Fibroblast of mammary gland (primary cell): ENCODE measurements at regions not wholly inside any gene's neighbourhood (a gene's known extent, or its start where the extent isn't known, plus 50 kb on each side); places are given as distances from the start of the nearest gene placed in this dataset.

ENCODE experiments used
- DNase-seq: peaks from one replicate; pipeline ENCODE4 v3.0.0-alpha.2; 2010; ENCODE audit warnings: low read depth
- H3K4me3 ChIP-seq: 2 replicates; pipeline ENCODE4 v1.5.1; 2011; ENCODE audit warnings: low read depth, mild to moderate bottlenecking, low read length, moderate library complexity; ENCODE audit not compliant: control insufficient read depth
- TF ChIP-seq, protein P1 (sequence below): conservative IDR thresholded peaks from 2 replicates; pipeline ENCODE4 v1.5.1; 2011; ENCODE audit warnings: low read depth, low read length, inconsistent platforms; ENCODE audit not compliant: control insufficient read depth, insufficient read depth

- TF ChIP-seq, protein P1, sequence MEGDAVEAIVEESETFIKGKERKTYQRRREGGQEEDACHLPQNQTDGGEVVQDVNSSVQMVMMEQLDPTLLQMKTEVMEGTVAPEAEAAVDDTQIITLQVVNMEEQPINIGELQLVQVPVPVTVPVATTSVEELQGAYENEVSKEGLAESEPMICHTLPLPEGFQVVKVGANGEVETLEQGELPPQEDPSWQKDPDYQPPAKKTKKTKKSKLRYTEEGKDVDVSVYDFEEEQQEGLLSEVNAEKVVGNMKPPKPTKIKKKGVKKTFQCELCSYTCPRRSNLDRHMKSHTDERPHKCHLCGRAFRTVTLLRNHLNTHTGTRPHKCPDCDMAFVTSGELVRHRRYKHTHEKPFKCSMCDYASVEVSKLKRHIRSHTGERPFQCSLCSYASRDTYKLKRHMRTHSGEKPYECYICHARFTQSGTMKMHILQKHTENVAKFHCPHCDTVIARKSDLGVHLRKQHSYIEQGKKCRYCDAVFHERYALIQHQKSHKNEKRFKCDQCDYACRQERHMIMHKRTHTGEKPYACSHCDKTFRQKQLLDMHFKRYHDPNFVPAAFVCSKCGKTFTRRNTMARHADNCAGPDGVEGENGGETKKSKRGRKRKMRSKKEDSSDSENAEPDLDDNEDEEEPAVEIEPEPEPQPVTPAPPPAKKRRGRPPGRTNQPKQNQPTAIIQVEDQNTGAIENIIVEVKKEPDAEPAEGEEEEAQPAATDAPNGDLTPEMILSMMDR: no peak
- no peak for DNase-seq
- no peak overlapping the region for H3K4me3 ChIP-seq
These were observed 77.2 kb upstream of the HS3ST2 start for GRCh38 chr16:22736791-22737190.

DNA sequence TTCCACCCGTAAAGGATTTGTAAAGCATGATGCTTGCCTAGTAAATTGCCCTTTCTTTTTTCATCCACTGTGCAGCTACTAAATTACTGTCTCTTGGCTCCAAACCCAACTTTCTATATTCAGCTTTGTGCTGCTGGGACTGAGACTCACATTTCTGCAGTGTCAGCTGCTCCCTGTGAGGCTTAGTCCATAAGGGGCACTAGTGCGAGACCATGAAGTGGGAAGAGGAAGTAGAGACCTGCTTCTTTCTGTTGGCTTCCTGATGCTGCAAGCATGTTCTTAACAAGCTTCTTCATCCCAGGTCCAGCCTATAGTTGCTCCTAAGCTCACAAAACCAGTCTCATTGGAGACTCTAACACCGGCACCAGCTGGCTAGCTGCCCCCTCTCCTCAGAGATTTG, 74.9 kb upstream of the HS3ST2 start:
- TF ChIP-seq, protein P1: no peak
- DNase-seq: no peak

GRCh38 chr16:22743401-22743800, 70.6 kb upstream of the HS3ST2 start:
- TF ChIP-seq, protein P1: no peak
- no peak overlapping the region for H3K4me3 ChIP-seq
- DNase-seq: no peak

More for the DNA sequence above, 74.9 kb upstream of the HS3ST2 start:
- H3K4me3 ChIP-seq: no peak overlapping the region

DNA sequence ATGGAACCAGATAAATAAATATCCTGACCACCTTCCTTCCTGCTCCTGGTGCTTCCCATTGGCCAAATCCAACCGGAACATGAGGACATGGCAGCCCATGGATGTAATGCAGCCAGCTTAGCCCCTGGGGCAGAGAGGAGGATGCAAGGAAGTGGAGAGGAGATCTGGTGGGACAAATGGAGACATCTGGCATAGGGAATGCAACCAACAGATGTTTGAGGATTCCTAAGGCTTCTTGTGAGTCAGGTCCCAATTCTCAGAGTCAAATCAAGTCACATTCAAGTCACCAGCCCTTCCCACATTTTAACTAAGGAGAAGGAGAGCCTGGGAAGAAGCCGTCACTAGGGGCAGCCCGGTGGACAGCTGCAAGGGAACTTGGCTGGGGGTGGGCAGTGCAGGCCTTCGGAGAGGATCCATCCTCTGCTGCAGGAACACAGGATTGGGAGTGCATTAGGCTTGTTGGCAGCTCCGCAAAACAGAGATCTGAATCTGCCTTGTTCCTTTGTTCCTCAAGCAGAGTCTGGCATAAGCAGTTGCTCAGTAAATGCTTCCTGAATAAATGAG, 62.8 kb upstream of the HS3ST2 start:
- DNase-seq: no peak
- no peak overlapping the region for H3K4me3 ChIP-seq
- TF ChIP-seq, protein P1: no peak

DNA sequence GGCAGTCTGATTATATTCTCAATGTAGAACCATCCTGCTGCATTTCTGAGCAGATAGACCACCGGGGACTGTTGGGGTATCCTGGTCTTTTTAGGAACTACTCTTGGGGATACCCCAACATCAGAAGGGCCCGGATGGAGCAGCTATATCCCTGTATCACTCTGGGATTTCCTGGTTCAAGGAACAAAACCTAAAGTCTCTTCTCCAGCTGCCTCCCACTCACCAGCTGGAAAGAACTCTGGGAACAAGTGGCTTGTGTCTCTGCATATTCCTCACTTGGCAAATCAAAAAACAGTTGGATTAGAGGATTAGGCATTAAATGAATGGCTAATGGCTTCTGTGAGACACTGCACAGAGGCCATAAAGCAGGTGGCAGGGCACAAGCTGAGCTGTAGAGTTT, 62.3 kb upstream of the HS3ST2 start:
- DNase-seq: no peak
- H3K4me3 ChIP-seq: no peak overlapping the region
- TF ChIP-seq, protein P1: no peak

DNA sequence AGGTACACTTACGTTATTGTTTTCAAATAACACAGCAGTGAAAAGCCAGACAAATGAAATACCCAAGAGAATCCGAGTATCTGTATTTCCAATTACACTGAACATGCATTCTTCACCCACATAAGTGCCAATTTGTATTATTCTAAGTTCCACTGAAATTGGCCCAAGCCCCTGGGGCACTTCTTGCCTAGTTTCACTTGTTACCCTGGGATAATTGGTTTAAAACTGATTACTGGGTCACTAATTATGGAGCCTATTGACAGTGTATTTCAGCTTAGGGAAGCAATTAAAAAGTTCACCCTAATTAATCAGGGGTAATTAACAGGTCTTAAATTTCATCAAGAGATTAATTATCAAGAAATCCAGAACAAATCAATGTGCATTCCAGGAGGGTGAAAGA, 60.5 kb upstream of the HS3ST2 start:
- TF ChIP-seq, protein P1: no peak
- no peak for DNase-seq
- no peak overlapping the region for H3K4me3 ChIP-seq

DNA sequence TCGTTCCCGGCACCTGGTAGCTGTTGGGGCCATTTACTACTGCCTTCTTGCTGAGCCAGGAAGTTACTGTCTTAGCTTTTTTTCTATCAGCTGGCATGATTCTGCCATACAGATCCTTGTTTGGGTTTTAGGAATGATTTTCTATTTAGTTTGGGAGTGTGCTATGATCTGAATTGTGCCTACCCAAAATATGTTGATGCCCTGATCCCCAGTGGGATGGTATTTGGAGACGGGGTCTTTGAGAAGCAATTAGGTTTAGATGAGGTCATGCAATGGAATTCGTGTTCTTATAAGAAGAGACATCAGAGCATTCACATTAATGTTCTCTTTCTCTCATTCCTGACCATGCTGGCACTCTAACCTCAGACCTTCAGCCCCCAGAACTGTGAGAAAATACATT, 59.4 kb upstream of the HS3ST2 start:
- TF ChIP-seq, protein P1: no peak
- no peak for DNase-seq
- H3K4me3 ChIP-seq: no peak overlapping the region
